ENCODE measurements at regions not wholly inside any gene's neighbourhood (a gene's known extent, or its start where the extent isn't known, plus 50 kb on each side); places are given as distances from the start of the nearest gene placed in this dataset.

- FAIRE-seq = no peak
- dilution Hi-C loops (cut with MboI; ENCODE audit: extremely low pct_ligation_motif_present, low sequenced_read_pairs) = no loop called here
- peaks cover 29% of the 10 kb centered on the region for H3K27me3 ChIP-seq (ENCODE audit: control insufficient read depth, extremely low read depth, insufficient read depth, low read length)
Measured at GRCh38 chr6:41476401-41476800, 69.8 kb upstream of the FOXP4 start.

GRCh38 chr6:41477572-41477971 is 68.6 kb upstream of the FOXP4 start:
- Histone ChIP-seq H3K9ac (ENCODE audit: control insufficient read depth, extremely low read depth, insufficient read depth, low read length) (no peak overlapping the region), H3K4me1 (ENCODE audit: control insufficient read depth, extremely low read depth, insufficient read depth, low read length) (no peaks in the 10 kb centered on the region), H3K4me3 (ENCODE audit: control insufficient read depth in 2 of 3, extremely low read depth in 1 of 3, insufficient read depth in 2 of 3, low read depth in 1 of 3, low read length in 3 of 3) (no peak overlapping the region), H3K9me1 (ENCODE audit: control insufficient read depth, extremely low read depth, insufficient read depth, low read length) (no peaks in the 10 kb centered on the region), H4K20me1 (ENCODE audit: control insufficient read depth, extremely low read depth, insufficient read depth, low read length) (no peaks in the 10 kb centered on the region), H3K9me3 (ENCODE audit: control insufficient read depth, low read depth, low read length) (no peaks in the 10 kb centered on the region), H3K27me3 (ENCODE audit: control insufficient read depth, extremely low read depth, insufficient read depth, low read length) (peaks cover 17% of the 10 kb centered on the region), H3K27ac (ENCODE audit: control insufficient read depth, insufficient read depth, low read length) (no peak overlapping the region), H2AFZ (ENCODE audit: control insufficient read depth, low read length) (no peak overlapping the region), H3K36me3 (ENCODE audit: control insufficient read depth in 2 of 2, extremely low read depth in 1 of 2, insufficient read depth in 2 of 2, low read length in 2 of 2) (no peaks in the 10 kb centered on the region), H3K79me2 (ENCODE audit: control insufficient read depth, insufficient read depth, low read length) (no peaks in the 10 kb centered on the region), H3K4me2 (ENCODE audit: control insufficient read depth, extremely low read depth, insufficient read depth, low read depth, low read length) (no peak overlapping the region)
- FAIRE-seq (no peak), DNase-seq (ENCODE audit: low read depth, low spot score) (no peak)
- TF ChIP-seq EZH2 (IDR thresholded peaks at IDR 0.05; ENCODE audit: low read length) = no peak
- dilution Hi-C loops (cut with MboI; ENCODE audit: extremely low pct_ligation_motif_present, low sequenced_read_pairs) = no loop called here

More at GRCh38 chr6:41476401-41476800, 69.8 kb upstream of the FOXP4 start:
- H3K79me2 ChIP-seq (ENCODE audit: control insufficient read depth, insufficient read depth, low read length) = no peaks in the 10 kb centered on the region
- no peaks in the 10 kb centered on the region for H3K9me3 ChIP-seq (ENCODE audit: control insufficient read depth, low read depth, low read length)
- no peak overlapping the region for H3K4me2 ChIP-seq (ENCODE audit: control insufficient read depth, extremely low read depth, insufficient read depth, low read depth, low read length)
- H3K27ac ChIP-seq (ENCODE audit: control insufficient read depth, insufficient read depth, low read length) = no peak overlapping the region
- TF ChIP-seq CTCF (optimal IDR thresholded peaks at IDR 0.05 in 1 of 3, IDR thresholded peaks at IDR 0.05 in 1 of 3, conservative IDR thresholded peaks at IDR 0.05 in 1 of 3; ENCODE audit: extremely low read depth in 1 of 3, insufficient read depth in 2 of 3, low read length in 3 of 3) (no peak), EZH2 (IDR thresholded peaks at IDR 0.05; ENCODE audit: low read length) (no peak)
- H3K4me1 ChIP-seq (ENCODE audit: control insufficient read depth, extremely low read depth, insufficient read depth, low read length) = no peaks in the 10 kb centered on the region
- no peaks in the 10 kb centered on the region for H3K9me1 ChIP-seq (ENCODE audit: control insufficient read depth, extremely low read depth, insufficient read depth, low read length)
- H3K4me3 ChIP-seq (ENCODE audit: control insufficient read depth in 2 of 3, extremely low read depth in 1 of 3, insufficient read depth in 2 of 3, low read depth in 1 of 3, low read length in 3 of 3) = no peak overlapping the region
- no peaks in the 10 kb centered on the region for H3K36me3 ChIP-seq (ENCODE audit: control insufficient read depth in 2 of 2, extremely low read depth in 1 of 2, insufficient read depth in 2 of 2, low read length in 2 of 2)
- no peak overlapping the region for H2AFZ ChIP-seq (ENCODE audit: control insufficient read depth, low read length)
- DNase-seq (ENCODE audit: low read depth, low spot score) = no peak
- H4K20me1 ChIP-seq (ENCODE audit: control insufficient read depth, extremely low read depth, insufficient read depth, low read length) = no peaks in the 10 kb centered on the region
- no peak overlapping the region for H3K9ac ChIP-seq (ENCODE audit: control insufficient read depth, extremely low read depth, insufficient read depth, low read length)

GRCh38 chr6:41483943-41484342 is 62.2 kb upstream of the FOXP4 start:
- Histone ChIP-seq H3K9me1 (ENCODE audit: control insufficient read depth, extremely low read depth, insufficient read depth, low read length) (no peaks in the 10 kb centered on the region), H3K36me3 (ENCODE audit: control insufficient read depth in 2 of 2, extremely low read depth in 1 of 2, insufficient read depth in 2 of 2, low read length in 2 of 2) (no peaks in the 10 kb centered on the region), H2AFZ (ENCODE audit: control insufficient read depth, low read length) (no peak overlapping the region), H4K20me1 (ENCODE audit: control insufficient read depth, extremely low read depth, insufficient read depth, low read length) (no peaks in the 10 kb centered on the region), H3K4me2 (ENCODE audit: control insufficient read depth, extremely low read depth, insufficient read depth, low read depth, low read length) (no peak overlapping the region), H3K4me3 (ENCODE audit: control insufficient read depth in 2 of 3, extremely low read depth in 1 of 3, insufficient read depth in 2 of 3, low read depth in 1 of 3, low read length in 3 of 3) (no peak overlapping the region), H3K79me2 (ENCODE audit: control insufficient read depth, insufficient read depth, low read length) (no peaks in the 10 kb centered on the region), H3K9ac (ENCODE audit: control insufficient read depth, extremely low read depth, insufficient read depth, low read length) (no peak overlapping the region), H3K4me1 (ENCODE audit: control insufficient read depth, extremely low read depth, insufficient read depth, low read length) (no peaks in the 10 kb centered on the region), H3K27me3 (ENCODE audit: control insufficient read depth, extremely low read depth, insufficient read depth, low read length) (peaks cover 6% of the 10 kb centered on the region), H3K27ac (ENCODE audit: control insufficient read depth, insufficient read depth, low read length) (no peak overlapping the region), H3K9me3 (ENCODE audit: control insufficient read depth, low read depth, low read length) (no peaks in the 10 kb centered on the region)
- DNase-seq (ENCODE audit: low read depth, low spot score) (no peak), FAIRE-seq (no peak)
- TF ChIP-seq EZH2 (IDR thresholded peaks at IDR 0.05; ENCODE audit: low read length) (no peak), CTCF (optimal IDR thresholded peaks at IDR 0.05 in 1 of 3, IDR thresholded peaks at IDR 0.05 in 1 of 3, conservative IDR thresholded peaks at IDR 0.05 in 1 of 3; ENCODE audit: extremely low read depth in 1 of 3, insufficient read depth in 2 of 3, low read length in 3 of 3) (no peak)
- dilution Hi-C loops (cut with MboI; ENCODE audit: extremely low pct_ligation_motif_present, low sequenced_read_pairs) = no loop called here

Data from keratinocyte (primary cell).